Breast epithelium (tissue), 3 donors: ENCODE measurements at regions not wholly inside any gene's neighbourhood (a gene's known extent, or its start where the extent isn't known, plus 50 kb on each side); places are given as distances from the start of the nearest gene placed in this dataset.

Source experiments
- CTCF ChIP-seq, 3 donors: fragments of 450-650 bp; IDR thresholded peaks; one replicate each; pipeline ENCODE4 v1.5.1; 2016 to 2017; ENCODE audit warnings: antibody characterized with exemption in 3 of 3, mild to moderate bottlenecking in 3 of 3, moderate library complexity in 3 of 3
- POLR2A ChIP-seq: fragments of 450-650 bp; IDR thresholded peaks from one replicate; pipeline ENCODE4 v1.6.1; 2016; ENCODE audit warnings: antibody characterized with exemption, mild to moderate bottlenecking, moderate library complexity
- POLR2AphosphoS5 ChIP-seq, 3 donors: sonication (generic); formaldehyde crosslinking; IDR thresholded peaks; one replicate each; pipeline ENCODE4 v1.6.1; 2017; ENCODE audit warnings: antibody characterized with exemption in 3 of 3

- TF ChIP-seq POLR2A = no peak
- no peak for TF ChIP-seq CTCF (IDR thresholded peaks at IDR 0.05)
- no peak for TF ChIP-seq POLR2AphosphoS5 (IDR thresholded peaks at IDR 0.05)
Observed at GRCh38 chr13:78816154-78816553, 157.2 kb upstream of the OBI1 start.
